ENCODE measurements at regions not wholly inside any gene's neighbourhood (a gene's known extent, or its start where the extent isn't known, plus 50 kb on each side); places are given as distances from the start of the nearest gene placed in this dataset.
"Not testable (repeated sequence)": the region's sequence is repeated elsewhere in the genome, so short reads cannot be mapped to it uniquely, and the experiment has no call there.

DNA sequence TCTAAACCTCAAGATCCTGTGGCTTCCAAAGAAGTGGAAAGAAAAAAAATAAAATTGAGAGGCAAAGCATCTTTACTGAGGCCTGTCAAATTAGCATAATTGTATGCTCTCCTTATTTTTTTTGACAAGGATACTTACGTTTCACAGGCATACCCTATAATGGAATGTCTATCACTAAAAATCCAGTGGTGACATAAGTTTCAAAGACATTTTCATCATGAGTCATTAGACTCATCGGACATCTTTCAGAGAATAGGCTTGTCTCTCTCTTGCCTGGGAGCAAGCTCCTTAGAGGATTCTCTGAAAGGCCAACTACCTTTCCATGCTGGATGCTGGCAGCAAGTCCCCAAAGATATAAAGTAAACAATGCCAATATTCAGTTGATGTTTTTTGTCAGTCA is 380.7 kb upstream of the STEAP1 start:
- DNase-seq, result no peak

DNA sequence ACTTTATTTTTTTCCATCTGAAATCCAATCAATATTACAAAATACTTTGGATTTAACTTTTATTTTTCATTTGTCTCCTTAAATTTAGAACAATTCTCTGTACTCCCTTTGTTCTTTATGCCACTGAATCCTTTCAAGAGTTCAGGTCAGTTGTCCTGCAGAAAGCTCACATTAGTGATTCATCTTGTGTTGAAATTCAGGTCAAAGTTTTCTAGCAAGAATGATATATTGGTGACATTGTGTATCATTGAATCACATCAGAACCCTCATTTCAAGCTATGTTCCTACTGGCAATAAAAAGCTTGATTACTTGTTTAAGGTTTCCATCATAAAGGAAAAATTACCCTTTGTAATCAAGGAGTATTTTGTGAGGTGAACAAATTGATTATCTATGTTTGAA is 378.8 kb upstream of the STEAP1 start:
- DNase-seq, result no peak

DNA sequence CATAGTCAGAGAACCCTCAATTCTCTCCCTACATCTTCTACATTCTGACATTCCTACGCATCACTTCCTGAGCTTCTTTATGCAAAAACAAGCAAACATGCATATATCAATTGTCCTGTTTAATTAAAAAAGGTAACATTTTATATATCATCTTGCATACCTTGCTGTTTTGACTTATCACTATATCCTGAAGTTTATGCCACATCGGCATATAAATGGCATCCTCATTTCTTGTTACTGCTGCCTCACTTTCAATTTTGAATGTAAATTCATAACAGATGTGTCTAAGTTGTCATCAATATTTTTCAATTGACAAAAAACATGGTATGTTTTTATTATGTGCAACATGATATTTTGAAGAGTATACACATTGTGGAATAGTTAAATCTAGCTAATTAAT is 377.3 kb upstream of the STEAP1 start:
- no peak for DNase-seq

DNA sequence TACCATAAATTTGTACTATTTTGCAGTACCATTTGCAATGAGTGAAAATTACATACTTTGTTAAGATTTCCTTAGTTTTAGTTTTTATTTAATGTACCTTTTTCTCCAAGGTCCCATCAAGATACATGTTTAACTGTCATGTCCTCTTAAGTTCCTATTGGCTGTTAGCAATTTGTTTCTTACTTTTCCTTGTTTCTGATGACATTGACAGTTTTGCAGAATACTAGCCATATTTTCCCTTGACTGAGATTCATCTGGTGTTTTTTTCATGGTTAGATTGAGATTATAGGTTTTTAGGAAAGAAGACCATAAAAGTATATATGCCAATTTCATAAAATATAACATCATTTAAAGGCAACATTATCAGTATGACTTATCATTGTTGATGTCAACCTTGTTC is 376.8 kb upstream of the STEAP1 start:
- DNase-seq, result no peak

- no peak for DNase-seq
These were observed 374.0 kb upstream of the STEAP1 start for GRCh38 chr7:89780291-89780690.

GRCh38 chr7:89796481-89796880 is 357.8 kb upstream of the STEAP1 start:
- DNase-seq, result no peak

- no peak for DNase-seq
These were observed 356.2 kb upstream of the STEAP1 start for GRCh38 chr7:89797965-89798598.

DNA sequence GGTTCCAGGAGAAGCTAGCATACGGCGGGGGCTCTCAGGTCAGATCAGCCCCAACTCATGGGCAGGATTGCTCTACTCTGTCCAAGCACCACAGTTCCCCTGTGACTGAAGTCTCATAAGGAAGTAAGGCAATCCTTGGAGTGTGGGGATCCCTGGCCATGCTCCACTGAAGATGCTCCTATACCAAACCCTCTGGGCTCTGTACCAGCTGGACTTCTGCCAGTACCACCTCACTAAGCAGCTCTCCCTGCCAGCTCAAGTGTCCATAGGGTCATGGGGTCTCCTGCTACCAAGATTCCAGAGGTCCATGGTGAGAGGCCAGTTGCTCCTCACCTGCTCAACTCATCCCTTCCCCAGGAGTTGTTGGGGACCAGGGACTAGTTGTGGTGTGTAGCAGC is 355.7 kb upstream of the STEAP1 start:
- DNase-seq, result no peak

GRCh38 chr7:89800761-89801160 is 353.5 kb upstream of the STEAP1 start:
- no peak for DNase-seq

DNA sequence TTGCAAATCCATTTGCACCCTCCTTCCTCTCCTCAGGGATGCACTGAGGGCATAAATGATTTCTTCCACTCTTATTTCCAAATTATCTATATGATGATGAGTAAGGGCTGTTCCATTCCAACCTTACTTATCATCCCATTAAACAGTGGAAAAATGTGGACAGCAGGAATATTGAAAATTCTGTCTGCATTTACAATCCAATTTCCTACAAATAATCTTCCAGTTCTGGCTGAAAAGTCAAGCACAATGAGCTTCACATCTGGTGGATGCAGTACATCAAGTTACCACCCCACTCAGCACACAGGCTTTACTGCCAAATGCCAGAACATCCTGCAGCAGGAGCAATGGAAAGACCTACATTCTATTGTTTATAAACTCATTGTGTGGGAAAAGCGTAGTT is 345.0 kb upstream of the STEAP1 start:
- no peak for DNase-seq

- DNase-seq, result no peak
These were observed 341.2 kb upstream of the STEAP1 start for GRCh38 chr7:89813081-89813480.

GRCh38 chr7:89826121-89826520 is 328.1 kb upstream of the STEAP1 start:
- DNase-seq, result no peak

GRCh38 chr7:89826557-89826956 is 327.7 kb upstream of the STEAP1 start:
- no peak for DNase-seq

DNA sequence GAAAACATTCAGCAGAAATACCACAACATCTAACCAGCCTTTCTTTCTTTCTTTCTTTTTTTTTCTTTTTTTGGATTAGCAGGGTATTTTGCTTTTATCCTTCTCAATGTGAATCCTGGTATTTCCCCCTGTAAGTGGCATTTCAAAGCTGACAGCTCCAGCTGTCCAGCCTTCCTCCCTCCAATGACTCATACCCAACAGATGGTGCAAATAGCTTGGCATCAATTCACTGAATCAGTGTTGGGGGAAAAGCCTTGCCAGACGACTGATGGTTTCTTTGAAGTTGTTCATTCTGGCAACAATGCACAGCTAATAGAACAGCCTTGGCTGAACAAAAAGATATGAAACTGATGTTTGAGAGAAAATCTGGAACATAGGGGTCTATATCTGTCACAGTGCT is 316.8 kb upstream of the STEAP1 start:
- DNase-seq, result no peak

GRCh38 chr7:89839329-89839728 is 314.9 kb upstream of the STEAP1 start:
- no peak for DNase-seq

DNA sequence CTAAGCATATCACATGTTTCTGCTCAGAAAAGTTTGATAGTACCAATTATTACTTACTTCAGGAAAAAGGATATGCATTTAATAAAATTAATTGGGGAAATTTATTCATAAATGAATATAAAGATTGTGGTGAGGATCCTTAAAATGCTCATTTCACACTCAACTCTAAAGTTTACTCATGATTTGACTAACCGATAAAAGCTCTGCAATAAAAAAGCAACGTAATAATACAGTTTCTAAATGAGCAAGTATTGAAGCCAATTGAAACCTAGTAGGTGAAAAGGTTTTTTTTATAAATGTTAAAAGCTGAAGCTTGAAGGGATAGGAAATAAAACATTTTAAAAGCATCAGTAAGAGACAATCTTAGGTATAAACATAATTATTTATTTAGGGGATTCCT is 308.3 kb upstream of the STEAP1 start:
- DNase-seq, result no peak

GRCh38 chr7:89849052-89849451 is 305.2 kb upstream of the STEAP1 start:
- DNase-seq, result no peak

DNA sequence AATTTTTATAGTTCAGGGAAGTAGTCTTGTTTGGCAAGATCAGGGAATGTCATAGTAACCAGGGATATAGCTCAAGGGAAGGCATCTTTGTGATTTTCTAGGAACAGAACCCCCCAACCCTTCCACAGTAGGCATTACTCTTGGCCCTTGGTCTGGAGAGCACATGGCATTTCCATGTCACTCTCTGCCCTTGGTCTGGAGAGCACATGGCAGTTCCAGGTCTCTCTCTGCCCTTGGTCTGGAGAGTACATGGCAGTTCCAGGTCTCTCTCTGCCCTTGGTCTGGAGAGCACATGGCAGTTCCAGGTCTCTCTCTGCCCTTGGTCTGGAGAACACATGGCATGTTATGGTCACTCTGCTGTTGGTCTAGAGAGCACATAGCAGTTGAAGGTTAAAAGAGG is 297.2 kb upstream of the STEAP1 start:
- DNase-seq, result not testable (repeated sequence)

DNA sequence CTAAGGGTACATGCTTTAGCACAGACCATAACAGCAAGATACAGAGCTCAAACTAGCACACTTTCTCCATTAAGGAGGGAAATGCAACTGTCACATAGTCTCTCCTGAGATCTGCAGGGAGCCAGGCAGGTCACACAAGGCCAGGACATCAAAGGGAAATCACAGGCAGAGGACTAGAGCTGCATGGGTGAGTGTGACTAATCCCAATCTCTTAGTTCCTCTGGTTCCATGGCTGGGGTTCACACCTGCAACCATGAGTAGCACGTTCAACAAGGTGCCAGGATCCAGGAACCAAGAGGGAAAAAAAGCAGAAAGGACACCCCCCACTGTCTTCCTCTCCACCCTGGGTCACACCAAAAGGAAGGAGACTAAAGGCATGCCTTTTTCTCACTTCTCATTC is 296.5 kb upstream of the STEAP1 start:
- DNase-seq, result no peak

DNA sequence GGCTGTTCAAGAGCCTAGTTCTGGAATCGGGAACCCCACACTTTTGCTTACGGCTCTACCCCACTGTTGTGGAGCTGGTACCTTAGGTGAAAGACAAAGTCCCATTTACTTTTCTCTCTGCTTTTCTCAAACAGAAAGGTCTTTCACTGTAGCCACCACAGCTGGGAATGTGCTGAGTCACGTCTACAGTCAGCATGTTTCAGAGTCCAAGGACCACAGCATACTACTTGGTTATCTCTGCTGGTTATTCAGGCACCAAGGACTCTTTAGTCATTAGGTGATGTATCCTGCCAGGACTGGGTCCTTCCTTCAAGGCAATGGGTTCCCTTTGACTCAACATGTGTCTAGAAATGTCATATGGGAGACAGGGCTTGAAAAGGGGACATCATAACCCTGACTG is 266.8 kb upstream of the STEAP1 start:
- no peak for DNase-seq

DNA sequence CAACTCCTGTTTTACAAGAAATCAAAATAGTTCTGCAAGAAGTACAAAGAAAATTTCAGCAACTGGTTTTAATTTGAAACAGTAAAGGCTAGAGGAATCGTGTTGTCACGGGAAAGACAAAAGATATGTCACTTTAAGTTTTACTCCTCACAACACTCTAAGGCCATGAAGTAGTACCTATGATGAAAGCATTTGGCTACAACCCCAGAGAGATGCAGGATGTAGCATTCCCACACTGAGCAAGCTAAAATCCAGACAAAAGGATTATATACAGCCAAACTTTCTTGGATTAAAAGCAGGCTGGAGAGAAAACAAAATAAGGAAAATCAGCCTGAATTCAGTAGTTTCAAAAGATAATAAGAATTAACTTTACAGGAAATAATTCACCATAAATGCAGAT is 245.5 kb upstream of the STEAP1 start:
- DNase-seq, result no peak

DNA sequence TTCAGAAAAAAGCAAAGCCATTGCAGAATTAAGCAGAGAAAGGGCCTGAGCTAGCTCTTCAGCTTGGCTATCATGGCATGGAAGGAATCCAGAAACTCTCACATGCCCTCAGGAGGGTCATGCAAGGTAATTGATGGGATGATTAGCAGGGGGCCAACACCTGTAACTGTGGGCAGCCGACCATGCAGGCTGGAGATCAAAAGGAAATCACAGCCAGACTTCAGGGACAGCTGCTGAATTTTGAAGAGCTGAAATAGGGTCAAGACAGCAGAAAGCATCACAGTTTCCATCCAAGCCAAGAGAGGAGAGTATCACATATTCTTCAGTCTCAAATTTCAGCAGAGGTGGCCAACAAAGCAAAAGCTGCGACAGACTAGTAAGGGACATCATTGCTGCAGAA is 239.6 kb upstream of the STEAP1 start:
- DNase-seq, result no peak

DNA sequence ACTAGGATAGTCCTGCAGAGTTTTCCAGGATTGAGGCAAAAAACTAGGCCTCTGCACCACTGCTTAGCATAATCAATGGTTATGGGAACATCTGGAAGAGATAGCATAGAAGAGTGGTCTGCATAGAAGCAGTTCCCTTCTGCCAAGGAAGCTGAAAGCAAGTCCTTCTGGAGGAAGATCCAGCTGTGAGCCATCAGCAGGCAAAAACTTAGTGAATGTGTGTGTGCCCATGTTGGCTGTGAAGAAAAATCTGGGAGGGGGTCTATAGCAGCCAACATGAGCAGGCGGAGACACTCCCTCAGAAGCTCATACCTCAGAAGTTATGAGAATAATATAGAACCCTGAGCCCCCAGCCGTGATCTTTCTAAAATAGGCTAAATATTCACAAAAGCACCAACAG is 228.1 kb upstream of the STEAP1 start:
- no peak for DNase-seq

DNA sequence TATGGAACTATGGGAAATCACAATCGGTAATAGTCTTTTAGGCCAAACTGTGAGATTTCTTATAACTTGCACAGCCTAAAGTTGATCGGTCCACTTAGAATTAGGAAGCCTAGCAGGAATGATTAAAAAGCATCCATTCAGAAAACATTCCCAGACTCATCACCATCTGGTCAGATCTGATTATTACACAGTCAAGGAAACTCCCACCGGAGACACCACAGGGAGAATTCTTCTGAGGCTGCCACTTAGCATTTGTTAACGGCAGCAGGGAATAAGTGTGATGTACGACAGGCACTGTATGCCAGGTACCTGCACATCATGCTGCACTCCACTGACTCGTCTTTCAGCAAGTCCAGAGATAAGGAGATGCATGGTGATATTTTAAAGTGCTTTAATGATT is 227.6 kb upstream of the STEAP1 start:
- DNase-seq, result no peak

- DNase-seq, result no peak
These were observed 226.5 kb upstream of the STEAP1 start for GRCh38 chr7:89927762-89928161.

DNA sequence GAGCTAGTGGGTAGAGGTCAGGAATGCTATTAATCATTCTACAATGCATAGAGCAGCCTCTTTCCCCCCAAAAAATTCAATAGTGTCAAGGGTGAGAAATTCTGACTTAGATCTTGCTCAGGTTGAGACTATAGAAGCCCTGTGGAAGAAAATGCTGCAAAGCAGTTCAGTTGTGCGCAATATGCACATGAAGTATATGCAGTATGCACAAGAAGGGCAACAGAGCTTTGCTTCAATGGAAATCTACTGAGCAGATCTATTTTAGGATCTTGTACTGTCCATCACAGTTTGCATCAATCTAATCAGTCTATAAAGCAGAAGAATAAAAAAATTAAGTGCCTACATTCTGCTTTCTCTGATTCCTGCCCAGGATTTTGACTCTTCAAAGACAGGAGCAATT is 225.8 kb upstream of the STEAP1 start:
- no peak for DNase-seq

Data from NCI-H1092 (cell line).